SH-SY5Y (cell line): ENCODE measurements at regions not wholly inside any gene's neighbourhood (a gene's known extent, or its start where the extent isn't known, plus 50 kb on each side); places are given as distances from the start of the nearest gene placed in this dataset.

Experiments
- GATA2 ChIP-seq: IDR thresholded peaks from 2 replicates; pipeline ENCODE4 v1.6.1; 2011; ENCODE audit warnings: mild to moderate bottlenecking, low read depth, low read length
- GATA3 ChIP-seq: IDR thresholded peaks from 2 replicates; pipeline ENCODE4 v1.6.1; 2011; ENCODE audit warnings: low read depth, mild to moderate bottlenecking, low read length, moderate library complexity

DNA sequence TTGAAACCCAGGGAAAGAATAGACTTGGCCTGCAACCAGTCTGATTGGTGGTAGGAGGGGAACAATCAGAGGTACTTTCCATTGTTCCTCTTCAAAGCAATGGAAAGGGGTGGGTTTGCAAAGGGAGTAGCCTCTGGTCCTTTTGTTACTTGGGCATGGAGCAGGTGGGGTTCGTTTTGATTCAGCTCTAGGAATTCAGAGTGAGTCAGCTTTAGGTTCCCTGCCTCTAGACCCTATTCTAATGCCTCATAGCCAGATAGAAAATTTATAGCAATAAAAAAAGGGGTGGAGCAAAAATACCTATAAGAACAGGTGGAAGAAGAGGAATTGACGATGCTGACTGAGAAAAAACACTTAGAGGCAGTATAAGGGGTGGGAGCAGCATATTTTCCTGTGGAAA, 636.4 kb downstream of the PLCL1 start:
- TF ChIP-seq GATA3 (no peak), GATA2 (no peak)
